GM18505 (cell line): ENCODE measurements at regions not wholly inside any gene's neighbourhood (a gene's known extent, or its start where the extent isn't known, plus 50 kb on each side); places are given as distances from the start of the nearest gene placed in this dataset.
"Not testable (repeated sequence)": the region's sequence is repeated elsewhere in the genome, so short reads cannot be mapped to it uniquely, and the experiment has no call there.

Experiments
- ATAC-seq: cut with Tn5 transposase; IDR thresholded peaks from one replicate; pipeline ENCODE4 v1.9.1; 2021; ENCODE audit not compliant: unreplicated experiment
- POLR2A ChIP-seq: IDR thresholded peaks from 4 replicates; pipeline ENCODE4 v1.6.1; 2011; ENCODE audit warnings: borderline replicate concordance; ENCODE audit not compliant: insufficient read depth, insufficient read length; ENCODE audit errors: extremely low read depth

DNA sequence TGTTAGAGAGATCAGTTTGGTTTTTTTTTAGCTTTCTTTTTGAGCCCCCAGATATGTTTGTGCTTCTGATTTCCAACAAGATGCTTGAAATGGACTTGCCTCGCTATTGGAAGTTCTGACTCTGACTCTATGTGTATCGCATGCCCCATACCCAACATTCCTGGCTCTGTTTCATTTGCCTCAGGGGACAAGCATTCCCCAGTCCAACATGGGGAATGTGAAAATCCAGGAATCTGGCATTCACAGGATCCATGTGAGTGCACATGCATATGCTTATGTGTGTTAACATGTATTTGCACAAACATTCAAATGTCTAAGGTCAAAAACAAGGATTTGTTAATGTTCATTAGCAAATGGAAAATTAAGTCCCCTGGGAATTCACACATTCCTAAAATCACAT, 233.9 kb downstream of the TLR4 start:
- no peak for ATAC-seq
- no peak for TF ChIP-seq POLR2A

DNA sequence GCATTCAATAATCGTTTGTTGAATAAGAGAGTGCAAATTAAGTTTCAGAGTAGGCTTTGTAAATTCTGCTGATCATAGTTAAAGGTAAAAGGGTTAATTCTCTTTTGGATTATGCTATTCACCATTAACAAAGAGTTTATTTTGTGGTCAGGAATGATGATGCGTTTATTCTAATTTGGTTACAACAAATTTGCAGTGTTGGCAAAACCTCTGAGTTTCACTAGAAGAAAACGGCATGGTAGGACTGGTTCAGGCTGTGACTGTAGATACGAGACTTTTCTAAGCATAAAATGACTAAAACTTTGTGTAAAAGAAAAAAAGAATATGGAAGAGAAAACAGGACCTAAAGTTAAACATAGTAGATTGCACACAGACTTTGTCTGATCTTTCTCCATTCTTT, 234.7 kb downstream of the TLR4 start:
- no peak for ATAC-seq
- TF ChIP-seq POLR2A = no peak

- not testable (repeated sequence) for ATAC-seq
These were observed 240.5 kb downstream of the TLR4 start for GRCh38 chr9:117944750-117945149.

DNA sequence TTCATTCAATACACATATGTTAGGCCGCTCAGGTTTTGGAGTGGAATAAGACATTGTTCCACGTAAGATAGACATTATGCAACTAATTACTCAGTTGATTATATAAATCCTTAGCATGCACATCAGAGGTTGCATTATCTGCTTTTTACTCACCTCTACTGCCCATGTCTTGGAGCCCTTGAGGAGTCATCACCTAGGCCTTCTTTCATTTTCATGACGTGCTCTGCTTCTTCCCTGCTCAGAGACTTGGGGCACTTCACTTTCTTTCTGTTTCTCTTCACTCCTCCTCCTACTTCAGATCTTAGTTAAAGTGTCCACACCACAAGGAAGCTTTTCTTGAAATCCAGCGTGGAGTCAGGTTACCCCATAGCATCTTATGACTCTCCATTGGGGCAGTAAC, 241.1 kb downstream of the TLR4 start:
- no peak for ATAC-seq
- no peak for TF ChIP-seq POLR2A

GRCh38 chr9:117951127-117951526, 246.9 kb downstream of the TLR4 start:
- ATAC-seq = no peak
- TF ChIP-seq POLR2A = no peak

DNA sequence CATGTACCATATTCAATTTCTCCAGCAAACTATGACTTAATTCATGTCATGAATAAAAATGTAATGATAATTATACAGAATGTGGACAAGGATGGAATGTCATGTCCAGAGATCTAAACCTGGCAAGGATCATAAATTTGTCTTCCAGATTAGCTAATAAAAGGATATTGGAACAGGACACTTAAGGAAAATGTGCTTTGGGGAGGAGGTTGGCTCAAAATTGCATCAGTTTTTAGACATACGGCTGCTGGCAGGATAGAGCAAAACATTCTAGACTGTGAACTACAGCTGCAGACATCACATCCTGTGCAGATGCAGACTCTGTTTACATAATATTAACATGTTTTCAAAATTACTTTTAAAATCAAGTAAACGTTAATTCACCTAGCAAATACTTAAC, 248.4 kb downstream of the TLR4 start:
- no peak for ATAC-seq
- no peak for TF ChIP-seq POLR2A

GRCh38 chr9:117957267-117957666, 253.1 kb downstream of the TLR4 start:
- no peak for ATAC-seq
- no peak for TF ChIP-seq POLR2A

GRCh38 chr9:117958726-117959125, 254.5 kb downstream of the TLR4 start:
- no peak for TF ChIP-seq POLR2A
- no peak for ATAC-seq

- no peak for ATAC-seq
- TF ChIP-seq POLR2A = no peak
These were observed 259.4 kb downstream of the TLR4 start for GRCh38 chr9:117963493-117964090.

GRCh38 chr9:117970276-117971050, 266.3 kb downstream of the TLR4 start:
- ATAC-seq = no peak
- TF ChIP-seq POLR2A = no peak

DNA sequence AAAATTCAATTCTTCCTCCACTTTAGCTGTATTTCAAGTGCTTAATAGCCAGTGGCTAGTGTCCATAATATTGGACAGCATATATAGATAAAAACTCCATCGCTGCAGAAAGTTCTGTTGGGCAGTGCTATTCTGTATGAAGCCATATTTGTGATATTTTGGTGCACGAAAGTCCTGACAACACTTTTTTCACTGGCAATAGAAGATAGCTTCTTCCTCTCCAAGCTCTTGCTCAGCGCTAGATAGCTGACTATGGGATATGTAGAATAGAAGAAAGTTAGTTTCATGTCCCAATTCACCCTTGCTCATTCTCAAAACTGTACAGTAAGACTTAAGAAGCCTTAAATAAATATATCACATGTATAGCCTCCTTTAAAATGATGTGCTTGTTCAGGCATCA, 269.9 kb downstream of the TLR4 start:
- no peak for ATAC-seq
- TF ChIP-seq POLR2A = no peak

DNA sequence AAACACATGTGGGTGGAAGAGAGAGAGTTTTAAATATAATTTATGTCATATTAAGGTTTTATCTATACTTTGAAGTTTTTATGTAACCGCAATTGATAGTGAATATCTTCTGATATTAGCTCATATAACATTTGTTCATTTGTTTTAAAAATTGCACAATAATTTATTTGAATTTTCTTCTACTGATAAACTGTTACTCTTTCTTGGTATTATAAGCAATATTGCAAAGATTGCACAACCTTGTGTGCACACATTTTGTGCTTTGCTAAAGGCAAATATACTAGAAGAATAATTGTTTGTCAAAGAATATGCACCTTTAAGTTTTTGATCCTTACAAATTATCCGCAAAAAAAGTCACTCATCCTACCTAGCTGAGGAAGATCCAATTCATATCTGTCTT, 275.7 kb downstream of the TLR4 start:
- TF ChIP-seq POLR2A = no peak
- ATAC-seq = no peak

DNA sequence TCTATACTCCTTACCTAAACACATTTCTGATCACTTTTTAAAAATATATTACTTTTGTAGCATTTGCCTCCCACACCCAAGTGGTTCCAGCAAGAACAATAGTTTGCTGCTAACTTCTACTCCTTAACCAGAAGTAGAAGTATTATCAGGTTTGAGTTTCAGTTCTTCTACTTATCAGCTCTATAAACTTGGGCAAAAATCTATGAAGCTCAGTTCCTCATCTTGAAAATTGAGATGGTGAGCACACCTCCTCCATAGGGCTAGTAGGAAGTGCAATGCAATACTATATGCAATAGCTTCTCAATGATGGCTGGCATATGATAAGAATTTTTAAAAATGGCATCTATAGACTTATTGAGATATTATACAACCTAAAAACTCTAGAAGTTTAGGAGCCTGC, 283.7 kb downstream of the TLR4 start:
- ATAC-seq = no peak
- TF ChIP-seq POLR2A = no peak

DNA sequence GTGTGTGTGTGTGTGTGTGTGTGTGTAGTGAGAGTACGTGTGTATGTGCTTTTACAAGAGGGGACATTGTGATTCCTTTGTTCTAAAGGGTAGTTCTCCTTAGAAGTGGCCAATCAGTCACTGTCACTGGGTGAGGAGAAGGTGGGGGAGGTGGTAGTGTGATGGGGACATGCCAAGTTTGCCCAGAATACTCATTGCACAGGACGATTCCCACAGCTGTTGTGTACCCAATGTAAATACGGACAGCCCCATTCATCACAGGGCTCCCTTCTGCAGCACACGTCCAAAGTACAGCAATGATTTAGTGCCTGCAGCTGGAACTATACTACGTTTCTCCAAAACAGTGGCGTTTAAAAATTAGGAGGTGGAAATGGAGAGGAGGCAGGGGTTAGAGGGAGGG, 287.8 kb downstream of the TLR4 start:
- TF ChIP-seq POLR2A = no peak
- ATAC-seq = no peak
